Nephron progenitor cell (in vitro differentiated cells): ENCODE measurements at regions not wholly inside any gene's neighbourhood (a gene's known extent, or its start where the extent isn't known, plus 50 kb on each side); places are given as distances from the start of the nearest gene placed in this dataset.

Experiments
- DNase-seq: peaks from one replicate; pipeline ENCODE4 v3.0.0; 2021
- H3K27ac Mint-ChIP-seq: 2 replicates; pipeline ENCODE4 v1.8.0; 2021; ENCODE audit warnings: mild to moderate bottlenecking, moderate library complexity, mixed read lengths
- H3K27me3 Mint-ChIP-seq: 2 replicates; pipeline ENCODE4 v1.8.0; 2021; ENCODE audit warnings: mild to moderate bottlenecking, low read depth, mixed read lengths; ENCODE audit not compliant: poor library complexity
- H3K36me3 Mint-ChIP-seq: 2 replicates; pipeline ENCODE4 v1.8.0; 2021; ENCODE audit warnings: low read depth, mixed read lengths
- H3K4me1 Mint-ChIP-seq: 2 replicates; pipeline ENCODE4 v1.8.0; 2021; ENCODE audit warnings: mixed read lengths
- H3K4me3 Mint-ChIP-seq: 2 replicates; pipeline ENCODE4 v1.8.0; 2021; ENCODE audit warnings: mild to moderate bottlenecking, moderate library complexity, mixed read lengths
- H3K9me3 Mint-ChIP-seq: 2 replicates; pipeline ENCODE4 v1.8.0; 2021; ENCODE audit warnings: mild to moderate bottlenecking, moderate library complexity, mixed read lengths
- CTCF ChIP-seq: fragments of 200-600 bp; sonication (generic); IDR thresholded peaks from 2 replicates; pipeline ENCODE4 v1.5.0; 2021; ENCODE audit warnings: antibody characterized with exemption

GRCh38 chr6:140300331-140300730, 925.9 kb upstream of the CITED2 start:
- H3K9me3 Mint-ChIP-seq: no peaks in the 10 kb centered on the region
- TF ChIP-seq CTCF: no peak
- peaks cover 6% of the 10 kb centered on the region for H3K4me1 Mint-ChIP-seq
- H3K36me3 Mint-ChIP-seq: no peaks in the 10 kb centered on the region
- H3K27me3 Mint-ChIP-seq: no peaks in the 10 kb centered on the region
- no peak for DNase-seq
- H3K4me3 Mint-ChIP-seq: no peak overlapping the region
- no peak overlapping the region for H3K27ac Mint-ChIP-seq

GRCh38 chr6:140289186-140289585, 914.7 kb upstream of the CITED2 start:
- no peaks in the 10 kb centered on the region for H3K36me3 Mint-ChIP-seq
- no peak for DNase-seq
- H3K9me3 Mint-ChIP-seq: no peaks in the 10 kb centered on the region
- no peak overlapping the region for H3K4me3 Mint-ChIP-seq
- TF ChIP-seq CTCF: no peak
- H3K27ac Mint-ChIP-seq: no peak overlapping the region
- H3K27me3 Mint-ChIP-seq: peaks cover 3% of the 10 kb centered on the region
- no peaks in the 10 kb centered on the region for H3K4me1 Mint-ChIP-seq

GRCh38 chr6:140285998-140286690, 911.7 kb upstream of the CITED2 start:
- H3K36me3 Mint-ChIP-seq: no peaks in the 10 kb centered on the region

GRCh38 chr6:140285471-140285870, 911.0 kb upstream of the CITED2 start:
- H3K4me3 Mint-ChIP-seq: no peak overlapping the region
- TF ChIP-seq CTCF: no peak
- peak overlapping the region; percentile 69 for H3K27ac Mint-ChIP-seq
- H3K27me3 Mint-ChIP-seq: no peaks in the 10 kb centered on the region
- no peaks in the 10 kb centered on the region for H3K36me3 Mint-ChIP-seq
- H3K9me3 Mint-ChIP-seq: no peaks in the 10 kb centered on the region
- H3K4me1 Mint-ChIP-seq: no peaks in the 10 kb centered on the region
- DNase-seq: no peak

More at GRCh38 chr6:140285998-140286690, 911.7 kb upstream of the CITED2 start:
- DNase-seq: no peak
- TF ChIP-seq CTCF: no peak
- H3K27me3 Mint-ChIP-seq: no peaks in the 10 kb centered on the region
- H3K4me1 Mint-ChIP-seq: no peaks in the 10 kb centered on the region
- no peak overlapping the region for H3K27ac Mint-ChIP-seq
- H3K9me3 Mint-ChIP-seq: no peaks in the 10 kb centered on the region
- H3K4me3 Mint-ChIP-seq: no peak overlapping the region

GRCh38 chr6:140284871-140285270, 910.4 kb upstream of the CITED2 start:
- TF ChIP-seq CTCF: no peak
- Mint-ChIP-seq H3K27ac (no peak overlapping the region), H3K4me3 (no peak overlapping the region), H3K36me3 (no peaks in the 10 kb centered on the region), H3K4me1 (no peaks in the 10 kb centered on the region), H3K9me3 (no peaks in the 10 kb centered on the region), H3K27me3 (no peaks in the 10 kb centered on the region)
- DNase-seq: no peak

GRCh38 chr6:140283197-140283596, 908.7 kb upstream of the CITED2 start:
- Mint-ChIP-seq H3K27me3 (no peaks in the 10 kb centered on the region), H3K36me3 (no peaks in the 10 kb centered on the region), H3K4me1 (no peaks in the 10 kb centered on the region), H3K27ac (no peak overlapping the region), H3K4me3 (no peak overlapping the region), H3K9me3 (no peaks in the 10 kb centered on the region)
- DNase-seq: no peak
- no peak for TF ChIP-seq CTCF
